Dermis blood vessel endothelial cell (primary cell): ENCODE measurements at regions not wholly inside any gene's neighbourhood (a gene's known extent, or its start where the extent isn't known, plus 50 kb on each side); places are given as distances from the start of the nearest gene placed in this dataset.
"Not testable (repeated sequence)": the region's sequence is repeated elsewhere in the genome, so short reads cannot be mapped to it uniquely, and the experiment has no call there.

Experiments used
- DNase-seq: peaks from one replicate; pipeline ENCODE4 v3.0.0; 2010

DNA sequence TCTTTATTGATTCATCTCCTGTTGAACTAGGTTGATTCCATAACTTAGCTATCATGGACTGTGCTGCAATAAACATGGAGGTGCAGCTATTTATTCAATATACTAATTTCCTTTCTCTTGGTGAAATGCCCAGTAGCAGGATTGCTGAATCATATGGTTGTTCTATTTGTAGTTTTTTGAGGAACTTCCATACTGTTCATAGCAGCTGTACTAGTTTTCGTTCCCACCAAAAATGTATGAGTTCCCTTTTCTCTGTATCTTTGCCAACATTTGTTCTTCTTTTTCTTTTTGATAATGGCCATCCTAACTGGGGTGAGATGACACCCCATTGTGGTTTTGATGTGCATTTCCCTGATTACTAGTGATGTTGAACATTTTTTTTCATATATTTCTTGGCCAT lies 87.2 kb upstream of the NAV2 start:
- no peak for DNase-seq

DNA sequence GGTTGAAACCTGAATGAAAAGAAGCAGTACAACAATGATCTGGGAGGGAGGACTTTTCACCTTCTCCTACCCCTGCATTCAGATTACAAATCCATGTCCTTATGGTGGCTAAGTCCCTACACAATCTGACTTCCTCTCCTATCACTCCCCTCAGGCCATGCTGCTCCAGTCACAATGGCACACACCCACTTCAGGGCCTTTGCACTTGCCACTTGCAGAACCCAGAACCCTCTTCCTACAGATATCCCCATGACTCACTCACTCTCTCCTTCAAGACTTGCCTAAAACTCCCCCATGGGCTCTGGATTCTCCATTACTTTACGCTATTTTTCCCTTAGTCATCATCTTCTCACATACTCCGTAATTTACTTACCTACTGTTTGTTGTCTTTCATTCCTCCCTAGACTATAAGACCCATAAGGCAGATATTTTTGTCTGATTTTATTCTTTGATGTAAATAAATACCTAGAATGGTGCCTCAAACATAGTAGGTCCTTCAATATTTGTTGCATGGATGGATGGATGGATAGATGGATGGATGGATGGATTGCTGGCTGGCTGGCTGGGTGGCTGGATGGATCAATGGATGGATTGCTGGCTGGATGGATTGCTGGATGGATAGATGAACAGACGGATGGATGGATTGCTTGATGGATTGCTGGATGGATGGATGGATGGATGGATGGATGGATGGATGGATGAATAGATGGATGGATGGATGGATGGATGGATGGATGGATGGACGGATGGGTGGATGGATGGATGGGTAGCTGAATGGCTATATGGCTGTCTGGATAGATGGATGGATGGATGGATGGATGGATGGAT lies 94.7 kb upstream of the NAV2 start:
- no peak for DNase-seq

DNA sequence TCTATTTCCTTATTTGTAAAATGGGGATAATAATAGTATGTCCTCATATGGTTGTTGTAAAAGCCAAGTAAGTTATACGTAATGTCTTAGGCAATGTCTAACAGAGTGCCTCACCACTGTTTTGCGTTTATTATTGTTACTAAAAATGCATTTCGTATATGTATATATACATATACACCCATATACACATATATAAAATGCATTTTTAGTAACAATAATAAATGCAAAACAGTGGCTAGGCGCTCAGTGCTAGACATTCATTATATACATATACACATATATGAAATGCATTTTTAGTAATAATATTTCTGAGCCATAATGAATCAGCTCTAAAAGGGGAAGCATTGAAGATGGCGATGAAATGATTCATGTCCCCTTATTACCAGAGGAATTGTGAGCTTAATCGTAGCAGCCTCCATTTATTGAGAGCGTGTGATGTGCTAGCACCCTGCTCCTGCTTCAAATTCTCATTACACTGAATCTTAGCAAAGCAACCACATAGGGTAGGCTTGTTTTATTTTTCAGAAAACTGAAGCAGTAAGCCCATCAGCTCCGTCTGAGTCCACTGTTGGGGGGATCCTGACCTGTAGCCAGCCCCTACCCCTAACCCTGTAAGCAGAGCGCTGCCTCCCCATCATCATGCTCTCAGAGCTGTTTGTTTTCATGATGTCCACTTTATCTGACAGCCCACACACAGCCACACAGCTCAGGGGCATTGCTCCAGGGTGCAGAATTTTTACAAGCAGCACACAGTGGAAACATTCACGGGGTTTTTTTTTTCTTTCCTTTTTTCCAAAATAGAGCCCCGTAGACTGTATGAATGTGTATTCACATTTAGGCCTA lies 97.1 kb upstream of the NAV2 start:
- DNase-seq = peak; percentile 48

GRCh38 chr11:19614370-19614940 lies 98.2 kb upstream of the NAV2 start:
- DNase-seq = peak; percentile 34

DNA sequence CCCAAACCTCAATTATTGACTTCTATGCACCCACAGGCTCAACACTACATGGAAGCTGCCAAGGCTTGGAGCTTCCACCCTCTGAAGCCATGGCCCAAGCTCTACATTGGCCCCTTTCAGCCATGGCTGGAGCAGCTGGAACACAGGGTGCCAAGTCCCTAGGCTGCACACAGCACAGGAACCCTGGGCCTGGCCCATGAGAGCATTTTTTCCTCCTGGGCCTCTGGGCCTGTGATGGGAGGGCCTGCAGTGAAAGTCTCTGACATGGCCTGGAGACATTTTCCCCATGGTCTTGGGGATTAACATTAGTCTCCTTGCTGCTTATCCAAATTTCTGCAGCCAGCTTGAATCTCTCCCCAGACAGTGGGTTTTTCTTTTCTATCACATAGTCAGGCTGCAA lies 100.6 kb upstream of the NAV2 start:
- DNase-seq = not testable (repeated sequence)

DNA sequence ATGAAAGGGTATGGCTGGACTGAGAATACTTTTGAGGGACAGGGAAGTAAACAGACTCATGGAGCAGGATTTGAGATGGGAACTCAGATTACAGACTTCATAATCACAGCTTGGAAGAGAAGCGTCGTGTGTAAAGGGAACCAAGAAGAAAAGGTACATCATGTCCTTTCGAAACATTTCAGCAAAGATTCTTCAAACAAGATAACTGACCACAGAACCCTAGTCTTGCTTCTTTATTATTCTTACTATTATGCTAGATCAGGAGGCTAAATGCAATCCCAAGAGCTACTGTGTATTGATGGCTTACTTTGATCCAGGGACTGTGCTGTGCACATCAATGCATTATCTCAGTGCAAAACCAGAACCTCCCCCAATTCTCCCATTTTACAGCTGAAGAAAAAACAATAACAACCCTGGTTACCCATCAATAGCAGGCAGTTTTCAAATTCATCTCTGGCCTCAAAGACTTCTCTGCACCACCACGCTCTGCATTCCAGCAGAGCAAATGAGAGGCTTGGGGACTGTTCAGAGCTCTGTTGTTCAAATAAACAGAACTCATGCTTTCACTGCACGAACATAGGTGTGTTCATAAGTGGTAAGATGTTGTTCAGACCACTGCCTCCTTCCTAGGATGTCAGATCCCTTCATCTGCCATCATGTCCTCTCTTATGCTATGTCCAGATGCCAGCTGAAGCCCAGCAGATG lies 104.8 kb upstream of the NAV2 start:
- no peak for DNase-seq

GRCh38 chr11:19606856-19607655 lies 105.6 kb upstream of the NAV2 start:
- no peak for DNase-seq

DNA sequence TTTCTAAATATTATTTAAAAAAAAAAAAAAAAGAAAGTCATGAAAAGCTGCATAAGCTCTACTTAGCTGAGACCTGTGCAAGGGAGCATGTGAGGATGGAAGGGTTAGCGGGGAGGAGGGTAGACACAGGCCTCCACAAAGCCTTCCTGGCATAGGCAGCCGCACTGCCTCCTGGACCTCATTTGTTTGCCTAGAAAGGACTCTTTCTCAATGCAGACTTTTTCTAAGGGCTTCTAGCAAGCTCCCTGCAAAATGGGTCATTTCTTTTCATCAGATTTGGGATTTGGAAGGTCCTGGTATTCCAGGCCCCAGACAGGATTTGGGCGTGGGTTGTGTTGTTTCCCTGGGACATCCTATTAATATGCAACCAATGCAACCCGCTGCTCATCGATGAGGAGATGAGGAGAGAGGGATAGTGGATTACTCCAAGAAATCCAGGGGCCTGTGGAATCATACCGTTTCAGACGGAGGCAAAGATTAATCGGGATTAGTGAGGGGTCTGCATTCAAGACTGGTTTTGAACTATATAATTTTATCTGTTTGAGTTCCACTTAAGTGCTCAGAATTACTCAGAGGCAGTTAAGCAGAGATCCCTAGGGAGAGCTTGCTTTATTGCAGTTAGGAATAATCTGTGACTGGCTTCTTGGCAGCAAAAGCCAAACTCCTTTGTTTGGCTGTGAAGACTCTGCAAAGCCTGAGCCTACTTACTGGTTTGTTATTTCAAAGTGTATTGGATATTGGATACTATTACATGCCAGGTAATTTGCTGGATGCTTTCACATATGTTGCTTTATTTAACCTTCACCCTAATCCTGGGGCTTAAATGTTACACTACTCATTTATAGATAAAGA lies 106.9 kb upstream of the NAV2 start:
- DNase-seq = peak; percentile 54

DNA sequence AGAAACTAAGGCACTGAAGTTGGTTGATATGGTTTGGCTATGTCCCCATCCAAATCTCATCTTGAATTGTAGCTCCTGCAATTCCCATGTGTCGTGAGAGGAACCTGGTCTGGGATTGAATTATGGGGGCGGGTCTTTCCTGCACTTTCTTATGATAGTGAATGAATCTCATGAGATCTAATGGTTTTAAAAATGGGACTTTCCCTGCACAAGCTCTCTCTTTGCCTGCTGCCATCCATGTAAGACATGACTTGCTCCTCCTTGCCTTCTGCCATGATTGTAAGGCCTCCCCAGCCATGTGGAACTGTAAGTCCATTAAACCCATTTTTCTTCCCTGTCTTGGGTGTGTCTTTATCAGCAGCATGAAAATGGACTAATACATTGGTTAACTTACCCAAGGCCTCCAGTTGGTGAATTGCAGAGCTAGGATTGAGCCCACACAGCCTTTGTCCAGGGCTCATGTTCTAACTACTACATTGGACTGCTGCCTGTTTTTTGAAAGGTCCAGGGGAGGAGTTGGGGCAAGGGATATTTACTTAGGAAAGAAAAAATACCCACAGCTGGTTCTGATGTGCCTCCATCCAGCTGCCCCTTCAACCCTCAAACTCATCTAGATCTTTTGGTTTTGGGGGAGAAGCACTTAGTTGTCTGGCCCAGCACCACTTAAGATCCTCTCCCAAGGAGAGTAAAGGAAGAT lies 107.8 kb upstream of the NAV2 start:
- DNase-seq = no peak

DNA sequence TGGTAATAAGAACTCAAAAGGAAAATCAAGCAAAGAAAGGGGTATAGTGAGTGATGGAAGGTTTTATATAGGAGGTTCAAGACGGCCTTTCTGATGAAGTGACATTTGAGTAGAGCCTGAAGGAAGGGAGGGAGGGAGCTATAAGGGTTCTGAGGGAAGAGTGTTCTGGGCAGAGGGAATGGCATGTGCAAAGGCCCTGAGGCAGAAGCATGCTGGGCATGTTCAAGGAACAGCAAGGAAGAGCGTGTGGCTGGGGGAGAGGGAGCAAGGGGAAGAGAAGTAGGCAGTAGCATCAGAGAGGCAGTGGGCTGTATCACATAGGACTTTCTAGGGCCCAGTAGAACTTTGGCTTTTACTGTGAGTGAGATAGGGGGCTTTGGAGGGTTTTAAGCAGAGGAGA lies 108.9 kb upstream of the NAV2 start:
- DNase-seq = no peak

- no peak for DNase-seq
Observed at GRCh38 chr11:19602891-19603290, 109.7 kb upstream of the NAV2 start.

GRCh38 chr11:19602406-19602805 lies 110.2 kb upstream of the NAV2 start:
- DNase-seq = no peak

GRCh38 chr11:19601235-19601634 lies 111.4 kb upstream of the NAV2 start:
- no peak for DNase-seq

- no peak for DNase-seq
Observed at GRCh38 chr11:19599681-19600080, 113.0 kb upstream of the NAV2 start.

- no peak for DNase-seq
Observed at GRCh38 chr11:19598876-19599486, 113.7 kb upstream of the NAV2 start.

GRCh38 chr11:19598456-19598855 lies 114.2 kb upstream of the NAV2 start:
- DNase-seq = no peak

- DNase-seq = no peak
Observed at GRCh38 chr11:19597876-19598275, 114.8 kb upstream of the NAV2 start.

DNA sequence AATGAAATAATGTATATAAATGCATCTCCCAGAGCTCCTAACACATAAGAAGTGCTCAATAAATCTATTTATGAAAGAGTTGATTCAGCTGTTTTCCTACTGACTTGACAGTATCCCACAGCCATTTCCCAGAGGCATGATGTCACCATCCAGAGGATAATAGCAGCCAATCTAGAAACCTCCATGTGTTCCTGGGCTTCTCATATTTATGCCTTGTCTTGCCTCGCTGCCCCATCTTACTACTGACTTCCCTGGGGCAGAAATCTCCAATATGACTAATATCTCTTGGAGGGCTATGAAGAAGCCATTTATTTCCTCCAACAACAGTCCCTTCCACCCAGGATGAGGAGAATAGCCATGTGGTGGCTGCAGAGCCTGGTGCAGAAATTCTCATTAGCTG lies 115.4 kb upstream of the NAV2 start:
- DNase-seq = peak; percentile 62

DNA sequence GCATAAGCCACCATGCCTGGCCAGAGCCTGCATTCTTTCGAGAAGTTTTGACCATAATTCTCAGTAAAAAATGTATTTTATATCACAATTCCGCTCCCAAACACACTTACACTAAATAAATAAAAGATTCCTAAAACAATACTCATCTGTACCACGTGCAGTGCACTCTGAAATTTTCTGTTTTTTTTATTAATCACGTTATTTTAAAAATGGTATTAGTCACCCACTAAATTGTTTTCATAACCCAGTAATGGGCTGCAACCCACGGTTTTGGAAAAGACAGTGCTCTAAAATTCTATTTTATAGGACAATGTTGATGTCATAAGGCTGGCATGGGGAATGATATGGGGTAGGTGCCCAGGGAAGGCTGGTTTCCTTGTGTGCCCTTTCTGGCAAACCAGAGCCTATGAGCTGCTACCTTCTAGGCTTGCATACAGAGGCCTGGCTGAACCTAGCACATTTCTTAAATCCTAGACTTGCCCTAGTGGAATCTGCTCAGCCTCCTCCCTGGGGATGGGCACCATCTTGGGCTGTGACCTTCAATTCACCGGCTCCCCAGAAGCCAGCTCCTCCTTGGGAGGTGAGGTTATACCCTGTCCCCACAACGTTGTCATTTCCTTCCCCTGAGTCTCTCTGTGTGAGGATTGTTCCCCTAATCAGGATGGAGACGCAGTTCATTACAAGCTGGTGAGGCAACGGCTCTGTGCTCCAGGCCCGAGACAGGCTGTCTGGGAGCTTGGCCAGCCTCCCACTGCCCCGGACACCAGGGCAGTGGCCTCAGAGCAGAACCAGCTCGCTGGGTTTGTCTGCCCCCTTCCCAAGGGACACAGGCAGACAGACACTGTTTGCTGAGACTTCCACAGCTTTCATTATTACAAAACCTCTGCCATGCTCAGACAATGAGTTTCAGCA lies 116.5 kb upstream of the NAV2 start:
- peak; percentile 80 for DNase-seq
